ENCODE measurements at regions not wholly inside any gene's neighbourhood (a gene's known extent, or its start where the extent isn't known, plus 50 kb on each side); places are given as distances from the start of the nearest gene placed in this dataset.

DNA sequence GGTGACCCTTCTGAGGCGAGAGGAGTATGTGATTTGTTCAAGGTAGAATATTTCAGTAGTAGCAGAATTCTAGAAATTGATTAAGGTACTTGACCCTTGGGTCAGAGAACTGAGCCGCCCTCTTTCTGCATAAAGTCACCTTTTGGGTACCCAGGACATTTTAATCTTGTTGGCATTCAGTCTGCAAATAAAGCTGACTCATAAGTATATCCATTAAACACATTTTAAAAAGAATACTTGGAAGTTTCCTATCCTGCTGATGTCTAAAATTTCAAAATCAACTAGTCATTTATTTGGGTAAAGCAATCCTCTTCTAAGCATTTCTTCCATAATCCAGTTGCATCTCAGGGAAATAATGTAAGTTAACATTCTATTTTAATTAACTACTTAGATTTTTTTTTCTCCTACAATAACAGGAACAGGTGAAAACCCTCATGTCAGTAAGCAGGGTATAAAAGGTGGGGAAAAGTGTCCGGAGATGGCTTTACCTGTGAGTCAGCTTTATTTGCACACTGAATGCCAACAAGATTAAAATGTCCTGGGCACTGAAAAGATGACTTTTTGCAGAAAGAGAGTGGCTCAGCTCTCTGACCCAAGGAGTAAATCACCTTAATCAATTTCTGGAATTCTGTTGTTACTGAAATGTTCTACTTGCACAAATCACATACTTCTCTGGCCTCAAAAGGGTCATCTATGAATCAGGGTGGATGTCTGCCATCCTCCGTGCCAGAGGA lies 78.7 kb upstream of the ITGA6 start:
- TF ChIP-seq, protein P1, sequence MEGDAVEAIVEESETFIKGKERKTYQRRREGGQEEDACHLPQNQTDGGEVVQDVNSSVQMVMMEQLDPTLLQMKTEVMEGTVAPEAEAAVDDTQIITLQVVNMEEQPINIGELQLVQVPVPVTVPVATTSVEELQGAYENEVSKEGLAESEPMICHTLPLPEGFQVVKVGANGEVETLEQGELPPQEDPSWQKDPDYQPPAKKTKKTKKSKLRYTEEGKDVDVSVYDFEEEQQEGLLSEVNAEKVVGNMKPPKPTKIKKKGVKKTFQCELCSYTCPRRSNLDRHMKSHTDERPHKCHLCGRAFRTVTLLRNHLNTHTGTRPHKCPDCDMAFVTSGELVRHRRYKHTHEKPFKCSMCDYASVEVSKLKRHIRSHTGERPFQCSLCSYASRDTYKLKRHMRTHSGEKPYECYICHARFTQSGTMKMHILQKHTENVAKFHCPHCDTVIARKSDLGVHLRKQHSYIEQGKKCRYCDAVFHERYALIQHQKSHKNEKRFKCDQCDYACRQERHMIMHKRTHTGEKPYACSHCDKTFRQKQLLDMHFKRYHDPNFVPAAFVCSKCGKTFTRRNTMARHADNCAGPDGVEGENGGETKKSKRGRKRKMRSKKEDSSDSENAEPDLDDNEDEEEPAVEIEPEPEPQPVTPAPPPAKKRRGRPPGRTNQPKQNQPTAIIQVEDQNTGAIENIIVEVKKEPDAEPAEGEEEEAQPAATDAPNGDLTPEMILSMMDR (IDR thresholded peaks at IDR 0.05; ENCODE audit: low read depth, low read length, poor library complexity, severe bottlenecking) = no peak
- TF ChIP-seq EZH2phosphoT487 (IDR thresholded peaks at IDR 0.05; ENCODE audit: borderline replicate concordance, low read length) = no peak
